PC-9 (cell line): ENCODE measurements at regions not wholly inside any gene's neighbourhood (a gene's known extent, or its start where the extent isn't known, plus 50 kb on each side); places are given as distances from the start of the nearest gene placed in this dataset.
"Not testable (repeated sequence)": the region's sequence is repeated elsewhere in the genome, so short reads cannot be mapped to it uniquely, and the experiment has no call there.

Source experiments
- BruUV-seq: library from RNA; stranded (reverse); fragments of 400-500 nt; replicated peaks from 2 replicates; lab custom pipeline; 2021; lab: Mats Ljungman, UMichigan
- CTCF ChIA-PET: fragments of 300-600 bp; sonication (Branson Sonifier 250); formaldehyde crosslinking; loops from one replicate; lab custom pipeline; 2022; ENCODE audit warnings: antibody characterized with exemption; lab: Charles Lee
- POLR2A ChIA-PET: fragments of 300-600 bp; sonication (Branson Sonifier 250); formaldehyde crosslinking; loops from one replicate; lab custom pipeline; 2022; ENCODE audit warnings: antibody characterized with exemption; ENCODE audit not compliant: unreplicated experiment; lab: Charles Lee
- DNase-seq, 2 experiments: peaks; one replicate each; pipeline versions ENCODE4 v3.0.0 to v3.0.0-alpha.2; 2015 to 2022; ENCODE audit warnings: mixed read lengths in 1 of 2
- H2AFZ ChIP-seq: fragments of 200-600 bp; sonication (generic); 2 replicates; pipeline ENCODE4 v1.8.1; 2017; ENCODE audit warnings: antibody characterized with exemption
- H3F3A ChIP-seq: fragments of 200-600 bp; sonication (generic); 2 replicates; pipeline ENCODE4 v1.8.1; 2017; ENCODE audit warnings: antibody characterized with exemption, mild to moderate bottlenecking, low read depth; ENCODE audit not compliant: insufficient read depth
- H3K27ac ChIP-seq: fragments of 200-600 bp; sonication (generic); 2 replicates; pipeline ENCODE4 v1.6.1; 2016; ENCODE audit warnings: mixed run types
- H3K27me3 ChIP-seq: fragments of 200-600 bp; sonication (generic); 2 replicates; pipeline ENCODE4 v1.6.1; 2016; ENCODE audit warnings: low read depth, mixed run types; ENCODE audit not compliant: insufficient read depth
- H3K36me3 ChIP-seq: fragments of 200-600 bp; sonication (generic); 2 replicates; pipeline ENCODE4 v1.6.1; 2016; ENCODE audit warnings: low read depth, mixed run types
- H3K4me1 ChIP-seq: fragments of 200-600 bp; sonication (generic); replicated peaks from 2 replicates; pipeline ENCODE4 v1.6.1; 2016; ENCODE audit warnings: mixed run types; ENCODE audit not compliant: insufficient read depth
- H3K4me2 ChIP-seq: fragments of 200-600 bp; sonication (generic); 2 replicates; pipeline ENCODE4 v1.6.1; 2017; ENCODE audit warnings: mixed run types
- H3K4me3 ChIP-seq: fragments of 200-600 bp; sonication (generic); 2 replicates; pipeline ENCODE4 v1.6.1; 2016; ENCODE audit warnings: mixed run types
- H3K79me2 ChIP-seq: fragments of 200-600 bp; sonication (generic); 2 replicates; pipeline ENCODE4 v1.6.1; 2017; ENCODE audit warnings: low read depth, mixed run types
- H3K9me2 ChIP-seq: fragments of 200-600 bp; sonication (generic); 2 replicates; pipeline ENCODE4 v1.8.1; 2017; ENCODE audit warnings: mild to moderate bottlenecking; ENCODE audit not compliant: insufficient read depth
- H3K9me3 ChIP-seq: fragments of 200-600 bp; sonication (generic); 2 replicates; pipeline ENCODE4 v1.8.1; 2016; ENCODE audit warnings: low read depth; ENCODE audit not compliant: insufficient read depth
- H4K20me1 ChIP-seq: fragments of 200-600 bp; sonication (generic); 2 replicates; pipeline ENCODE4 v1.8.1; 2017; ENCODE audit not compliant: insufficient read depth
- CTCF ChIP-seq: fragments of 200-600 bp; sonication (generic); conservative IDR thresholded peaks from 2 replicates; pipeline ENCODE4 v1.6.1; 2017; ENCODE audit warnings: mixed run types, antibody characterized with exemption, mild to moderate bottlenecking, moderate library complexity
- EZH2 ChIP-seq: fragments of 200-600 bp; sonication (generic); IDR thresholded peaks from 2 replicates; pipeline ENCODE4 v1.8.0; 2017; ENCODE audit warnings: antibody characterized with exemption, low read depth
- intact Hi-C: fragments of 100-400 bp; cut with micrococcal nuclease; formaldehyde crosslinking; loops from one replicate; pipeline ENCODE4 v1.10.0; 2022; ENCODE audit not compliant: unreplicated experiment

DNA sequence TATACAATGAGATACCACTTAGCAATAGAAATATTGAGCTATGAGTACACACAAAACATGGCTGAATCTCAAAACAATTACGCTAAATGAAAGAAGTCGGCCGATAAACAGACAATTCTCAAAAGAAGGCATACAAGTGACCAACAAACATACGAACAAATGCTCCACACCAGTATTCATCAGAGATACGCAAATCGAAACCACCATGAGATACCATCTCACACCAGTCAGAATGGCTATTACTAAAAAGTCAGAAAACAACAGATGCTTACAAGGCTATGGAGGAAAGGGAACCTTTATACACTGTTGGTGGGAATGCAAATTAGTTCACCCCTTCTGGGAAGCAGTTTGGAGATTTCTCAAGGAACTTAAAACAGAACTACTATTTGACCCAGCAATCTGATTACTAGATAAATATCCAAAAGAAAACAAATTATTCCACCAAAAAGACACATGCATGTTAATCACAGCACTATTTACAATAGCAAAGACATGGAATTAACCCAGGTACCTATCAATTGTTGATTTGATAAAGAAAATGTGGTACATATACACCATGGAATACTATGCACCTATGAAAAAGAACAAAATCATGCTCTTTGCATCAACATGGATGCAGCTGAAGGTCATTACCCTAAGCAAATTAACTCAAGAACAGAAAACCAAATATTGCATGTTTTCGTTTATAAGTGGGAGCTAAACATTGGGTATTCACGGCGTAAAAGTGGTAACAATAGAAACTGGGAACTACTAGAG lies 90.9 kb upstream of the GRAMD1B start:
- POLR2A ChIA-PET: no interaction called here
- BruUV-seq: no TSS peak
- H3K79me2 ChIP-seq: no peaks in the 10 kb centered on the region

GRCh38 chr11:123338266-123338800 lies 91.7 kb upstream of the GRAMD1B start:
- Histone ChIP-seq H3K9me3 (no peaks in the 10 kb centered on the region), H3K27me3 (no peaks in the 10 kb centered on the region), H4K20me1 (no peaks in the 10 kb centered on the region), H3K4me3 (no peak overlapping the region), H3K79me2 (no peaks in the 10 kb centered on the region), H3F3A (no peaks in the 10 kb centered on the region), H2AFZ (no peak overlapping the region), H3K9me2 (no peaks in the 10 kb centered on the region), H3K36me3 (no peaks in the 10 kb centered on the region), H3K27ac (no peak overlapping the region), H3K4me2 (no peak overlapping the region), H3K4me1 (no peaks in the 10 kb centered on the region)
- TF ChIP-seq CTCF (no peak), EZH2 (no peak)
- BruUV-seq: no TSS peak
- no peak for DNase-seq
- intact Hi-C loops: no loop called here
- ChIA-PET CTCF (no interaction called here), POLR2A (no interaction called here)

More for the DNA sequence above, 90.9 kb upstream of the GRAMD1B start:
- Histone ChIP-seq H3K9me3 (no peaks in the 10 kb centered on the region), H3F3A (no peaks in the 10 kb centered on the region), H3K4me3 (no peak overlapping the region), H4K20me1 (no peaks in the 10 kb centered on the region), H3K4me2 (no peak overlapping the region), H3K27me3 (no peaks in the 10 kb centered on the region), H3K9me2 (no peaks in the 10 kb centered on the region), H3K27ac (no peak overlapping the region), H2AFZ (no peak overlapping the region), H3K36me3 (no peaks in the 10 kb centered on the region), H3K4me1 (no peaks in the 10 kb centered on the region)
- DNase-seq: no peak
- TF ChIP-seq EZH2 (no peak), CTCF (no peak)
- intact Hi-C loops: no loop called here
- CTCF ChIA-PET: interaction anchor here (0.5 kb wide), 1 partner anchor 284 kb away, joined by 8 read pairs; no protein-coding TSS in a partner anchor

GRCh38 chr11:123334925-123335324 lies 95.1 kb upstream of the GRAMD1B start:
- no peak overlapping the region for H2AFZ ChIP-seq

DNA sequence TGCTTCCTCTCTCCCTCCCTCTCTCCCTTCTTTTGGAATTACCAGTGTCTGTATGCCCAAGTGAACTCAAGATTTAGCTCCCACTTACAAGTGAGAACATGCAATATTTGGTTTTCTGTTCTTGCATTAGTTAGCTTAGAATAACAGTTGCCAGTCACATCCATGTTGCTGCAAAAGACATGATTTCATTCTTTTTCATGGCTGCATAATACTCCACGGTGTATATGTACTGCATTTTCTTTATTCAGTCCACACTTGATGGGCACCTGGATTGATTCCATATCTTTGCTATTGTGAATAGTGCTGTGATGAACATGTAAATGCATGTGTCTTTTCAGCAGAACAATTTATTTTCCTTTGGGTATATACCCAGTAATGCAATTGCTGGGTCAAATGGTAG lies 97.5 kb upstream of the GRAMD1B start:
- H3K27ac ChIP-seq, H3K4me2 ChIP-seq, H3K27me3 ChIP-seq, BruUV-seq, H2AFZ ChIP-seq, intact Hi-C loops, H3K79me2 ChIP-seq, POLR2A ChIA-PET, H3K36me3 ChIP-seq, H3F3A ChIP-seq, CTCF ChIA-PET, H3K4me1 ChIP-seq, DNase-seq, H3K4me3 ChIP-seq, H3K9me2 ChIP-seq, H4K20me1 ChIP-seq, H3K9me3 ChIP-seq: not testable (repeated sequence)

More at GRCh38 chr11:123334925-123335324, 95.1 kb upstream of the GRAMD1B start:
- no TSS peak for BruUV-seq
- H3K36me3 ChIP-seq: no peaks in the 10 kb centered on the region
- H3K4me3 ChIP-seq: no peak overlapping the region
- H3K4me2 ChIP-seq: no peak overlapping the region
- intact Hi-C loops: no loop called here
- ChIA-PET CTCF (no interaction called here), POLR2A (no interaction called here)
- no peaks in the 10 kb centered on the region for H4K20me1 ChIP-seq
- no peak overlapping the region for H3K27ac ChIP-seq
- no peaks in the 10 kb centered on the region for H3K79me2 ChIP-seq
- TF ChIP-seq CTCF (no peak), EZH2 (no peak)
- H3K9me3 ChIP-seq: no peaks in the 10 kb centered on the region
- no peaks in the 10 kb centered on the region for H3K27me3 ChIP-seq
- no peaks in the 10 kb centered on the region for H3F3A ChIP-seq
- DNase-seq: no peak
- H3K4me1 ChIP-seq: no peaks in the 10 kb centered on the region
- H3K9me2 ChIP-seq: no peaks in the 10 kb centered on the region
